ENCODE measurements at regions not wholly inside any gene's neighbourhood (a gene's known extent, or its start where the extent isn't known, plus 50 kb on each side); places are given as distances from the start of the nearest gene placed in this dataset.

GRCh38 chr2:62305421-62306176 lies 109.7 kb downstream of the B3GNT2 start:
- ATAC-seq = no peak
- H3K9me3 ChIP-seq (ENCODE audit: control insufficient read depth, insufficient read depth, low read depth, low read length) = no peaks in the 10 kb centered on the region
- H3K36me3 ChIP-seq (ENCODE audit: control insufficient read depth, insufficient read depth, low read length) = no peaks in the 10 kb centered on the region
- no peak overlapping the region for H3K4me3 ChIP-seq (ENCODE audit: low read depth in 2 of 2, low read length in 2 of 2)
- ChIA-PET POLR2A (no interaction called here), CTCF (no interaction called here)
- TF ChIP-seq POLR2AphosphoS5 (IDR thresholded peaks at IDR 0.05; ENCODE audit: low read depth, low read length) = no peak
- TF ChIP-seq REST (IDR thresholded peaks at IDR 0.05; ENCODE audit: insufficient read depth in 1 of 2, low read depth in 2 of 2, low read length in 1 of 2) = no peak
- no peak for TF ChIP-seq CTCF (IDR thresholded peaks at IDR 0.05)
- no peak for TF ChIP-seq TCF7L2 (IDR thresholded peaks at IDR 0.05; ENCODE audit: low read depth, low read length)
- TF ChIP-seq SIN3A (IDR thresholded peaks at IDR 0.05; ENCODE audit: borderline replicate concordance, insufficient read depth, low read depth, low read length) = no peak
- H3K27ac ChIP-seq (ENCODE audit: low read length) = no peak overlapping the region
- BruUV-seq (replicated peaks) = no TSS peak
- peaks cover 7% of the 10 kb centered on the region; the same call in 1 of the 2 replicates for H3K4me1 ChIP-seq (ENCODE audit: control insufficient read depth, insufficient read depth, low read length)
- intact Hi-C loops (cut with micrococcal nuclease; ENCODE audit: unreplicated experiment) (no loop called here), in situ Hi-C loops (cut with HindIII; ENCODE audit: low pct_unique_long_range_greater_than_20kb, low sequenced_read_pairs) (no loop called here)
- H3K27me3 ChIP-seq (ENCODE audit: control insufficient read depth, insufficient read depth, low read length) = no peaks in the 10 kb centered on the region
- DNase-seq (ENCODE audit: low read depth, low spot score) = no peak

- DNase-seq (ENCODE audit: low read depth, low spot score) = no peak
- BruUV-seq (replicated peaks) = no TSS peak
- Histone ChIP-seq H3K27me3 (ENCODE audit: control insufficient read depth, insufficient read depth, low read length) (no peaks in the 10 kb centered on the region), H3K9me3 (ENCODE audit: control insufficient read depth, insufficient read depth, low read depth, low read length) (no peaks in the 10 kb centered on the region), H3K36me3 (ENCODE audit: control insufficient read depth, insufficient read depth, low read length) (no peaks in the 10 kb centered on the region), H3K4me3 (ENCODE audit: low read depth in 2 of 2, low read length in 2 of 2) (no peak overlapping the region), H3K4me1 (ENCODE audit: control insufficient read depth, insufficient read depth, low read length) (peaks cover 7% of the 10 kb centered on the region; the same call in 1 of the 2 replicates), H3K27ac (ENCODE audit: low read length) (no peak overlapping the region)
- intact Hi-C loops (cut with micrococcal nuclease; ENCODE audit: unreplicated experiment) = no loop called here
- ChIA-PET POLR2A (no interaction called here), CTCF (no interaction called here)
- no peak for ATAC-seq
- in situ Hi-C loops (cut with HindIII; ENCODE audit: low pct_unique_long_range_greater_than_20kb, low sequenced_read_pairs) = no loop called here
- TF ChIP-seq TCF7L2 (IDR thresholded peaks at IDR 0.05; ENCODE audit: low read depth, low read length) (no peak), SIN3A (IDR thresholded peaks at IDR 0.05; ENCODE audit: borderline replicate concordance, insufficient read depth, low read depth, low read length) (no peak), POLR2AphosphoS5 (IDR thresholded peaks at IDR 0.05; ENCODE audit: low read depth, low read length) (no peak), CTCF (IDR thresholded peaks at IDR 0.05) (no peak), REST (IDR thresholded peaks at IDR 0.05; ENCODE audit: insufficient read depth in 1 of 2, low read depth in 2 of 2, low read length in 1 of 2) (no peak)
Measured at GRCh38 chr2:62304429-62305417, 108.8 kb downstream of the B3GNT2 start.

Measured in Panc1 (cell line).